Trophoblast cell (in vitro differentiated cells and primary cell): ENCODE measurements at regions not wholly inside any gene's neighbourhood (a gene's known extent, or its start where the extent isn't known, plus 50 kb on each side); places are given as distances from the start of the nearest gene placed in this dataset.

ENCODE experiments used
- DNase-seq, 2 donors: peaks; one replicate each; pipeline ENCODE4 v3.0.0-alpha.2; 2016
- H2AFZ ChIP-seq: 2 replicates; pipeline ENCODE4 v1.6.1; 2013; ENCODE audit warnings: low read length, moderate library complexity, mild to moderate bottlenecking; ENCODE audit not compliant: insufficient read depth, poor library complexity
- H2AK5ac ChIP-seq: 2 replicates; pipeline ENCODE4 v1.6.1; 2013; ENCODE audit warnings: mild to moderate bottlenecking, low read length
- H2BK120ac ChIP-seq: 2 replicates; pipeline ENCODE4 v1.6.1; 2013; ENCODE audit warnings: low read length, mild to moderate bottlenecking, moderate library complexity; ENCODE audit not compliant: insufficient read depth, poor library complexity
- H2BK12ac ChIP-seq: 2 replicates; pipeline ENCODE4 v1.6.1; 2013; ENCODE audit warnings: mild to moderate bottlenecking, low read length, moderate library complexity
- H2BK5ac ChIP-seq: 2 replicates; pipeline ENCODE4 v1.6.1; 2013; ENCODE audit warnings: low read length, low read depth, moderate library complexity, mild to moderate bottlenecking; ENCODE audit not compliant: poor library complexity
- H3K14ac ChIP-seq: 2 replicates; pipeline ENCODE4 v1.6.1; 2013; ENCODE audit warnings: mild to moderate bottlenecking, low read length
- H3K18ac ChIP-seq: 2 replicates; pipeline ENCODE4 v1.6.1; 2013; ENCODE audit warnings: mild to moderate bottlenecking, low read length
- H3K23ac ChIP-seq: 2 replicates; pipeline ENCODE4 v1.6.1; 2013; ENCODE audit warnings: low read length
- H3K27ac ChIP-seq: 2 replicates; pipeline ENCODE4 v1.5.1; 2013; ENCODE audit warnings: low read depth, mild to moderate bottlenecking, inconsistent platforms, low read length, moderate library complexity
- H3K27me3 ChIP-seq: 2 replicates; pipeline ENCODE4 v1.6.1; 2013; ENCODE audit warnings: inconsistent platforms, mild to moderate bottlenecking, low read length, moderate library complexity; ENCODE audit not compliant: insufficient read depth
- H3K36me3 ChIP-seq, 2 experiments: 1 replicate in 1 of 2; 2 replicates in 1 of 2; pipeline ENCODE4 v1.6.1; 2013; ENCODE audit warnings: low read length in 2 of 2, mild to moderate bottlenecking in 2 of 2, moderate library complexity in 1 of 2; ENCODE audit not compliant: insufficient read depth in 2 of 2, control insufficient read depth in 1 of 2
- H3K4ac ChIP-seq: 2 replicates; pipeline ENCODE4 v1.6.1; 2013; ENCODE audit warnings: low read depth, mild to moderate bottlenecking, low read length, moderate library complexity
- H3K4me1 ChIP-seq, 2 experiments: 1 replicate in 1 of 2; 2 replicates in 1 of 2; pipeline ENCODE4 v1.6.1; 2013; ENCODE audit warnings: low read length in 2 of 2, mild to moderate bottlenecking in 2 of 2, moderate library complexity in 1 of 2; ENCODE audit not compliant: insufficient read depth in 2 of 2, control insufficient read depth in 1 of 2
- H3K4me2 ChIP-seq: 2 replicates; pipeline ENCODE4 v1.6.1; 2013; ENCODE audit warnings: inconsistent platforms, mild to moderate bottlenecking, low read length, moderate library complexity
- H3K4me3 ChIP-seq: 2 replicates; pipeline ENCODE4 v1.5.1; 2013; ENCODE audit warnings: mild to moderate bottlenecking, low read depth, low read length, inconsistent platforms
- H3K79me1 ChIP-seq: one replicate; pipeline ENCODE4 v1.6.1; 2013; ENCODE audit warnings: low read length
- H3K79me2 ChIP-seq: 2 replicates; pipeline ENCODE4 v1.6.1; 2013; ENCODE audit warnings: low read length, mild to moderate bottlenecking; ENCODE audit not compliant: control insufficient read depth, insufficient read depth, poor library complexity
- H3K9ac ChIP-seq: 2 replicates; pipeline ENCODE4 v1.6.1; 2013; ENCODE audit warnings: mild to moderate bottlenecking, low read length
- H3K9me3 ChIP-seq: 2 replicates; pipeline ENCODE4 v1.6.1; 2013; ENCODE audit warnings: low read depth, mild to moderate bottlenecking, control low read depth, inconsistent platforms, low read length; ENCODE audit not compliant: insufficient read depth
- H4K12ac ChIP-seq: 2 replicates; pipeline ENCODE4 v1.6.1; 2013; ENCODE audit warnings: low read depth, mild to moderate bottlenecking, low read length, moderate library complexity
- H4K8ac ChIP-seq: 2 replicates; pipeline ENCODE4 v1.6.1; 2013; ENCODE audit warnings: low read depth, mild to moderate bottlenecking, low read length, moderate library complexity
- H4K91ac ChIP-seq: one replicate; pipeline ENCODE4 v1.6.1; 2013; ENCODE audit warnings: low read depth, mild to moderate bottlenecking, low read length, moderate library complexity
- WGBS: extraction: QIAGEN DNeasy Blood & Tissue Kit; methylation state at CpG from one replicate; pipeline ENCODE4 v1.1.7; 2013; ENCODE audit warnings: missing lambda C conversion rate; ENCODE audit not compliant: insufficient read length, insufficient coverage; ENCODE audit errors: extremely low coverage; 5-methylcytosine and 5-hydroxymethylcytosine counted together

GRCh38 chr2:123916531-123916930 lies 108.6 kb upstream of the CNTNAP5 start:
- Histone ChIP-seq H3K9ac (no peak overlapping the region), H2BK120ac (no peak overlapping the region), H3K79me2 (no peaks in the 10 kb centered on the region), H3K79me1 (no peaks in the 10 kb centered on the region), H2AK5ac (no peak overlapping the region), H2AFZ (no peak overlapping the region), H3K4me3 (no peak overlapping the region), H2BK5ac (no peak overlapping the region), H3K18ac (no peak overlapping the region), H4K12ac (no peak overlapping the region), H3K36me3 (no peaks in the 10 kb centered on the region), H3K4me2 (no peak overlapping the region), H3K14ac (no peak overlapping the region), H4K8ac (no peak overlapping the region), H3K4me1 (no peaks in the 10 kb centered on the region), H3K27me3 (no peaks in the 10 kb centered on the region), H3K4ac (no peak overlapping the region), H3K9me3 (no peaks in the 10 kb centered on the region), H4K91ac (no peak overlapping the region), H3K23ac (no peak overlapping the region), H3K27ac (no peak overlapping the region), H2BK12ac (no peak overlapping the region)
- no CpG with 5 or more reads among the region's 1 CpG for WGBS
- no peak for DNase-seq

GRCh38 chr2:123917241-123917640 lies 107.8 kb upstream of the CNTNAP5 start:
- H3K4me1 ChIP-seq: no peaks in the 10 kb centered on the region
- no peaks in the 10 kb centered on the region for H3K79me2 ChIP-seq
- H3K18ac ChIP-seq: no peak overlapping the region
- H3K27me3 ChIP-seq: no peaks in the 10 kb centered on the region
- H2BK12ac ChIP-seq: no peak overlapping the region
- no peak overlapping the region for H3K27ac ChIP-seq
- no peak overlapping the region for H3K9ac ChIP-seq
- no peak overlapping the region for H3K4me2 ChIP-seq
- DNase-seq: no peak
- no peaks in the 10 kb centered on the region for H3K36me3 ChIP-seq
- no peak overlapping the region for H3K4me3 ChIP-seq
- no peaks in the 10 kb centered on the region for H3K9me3 ChIP-seq
- H2BK120ac ChIP-seq: no peak overlapping the region
- no peak overlapping the region for H2BK5ac ChIP-seq
- no peak overlapping the region for H3K4ac ChIP-seq
- H4K12ac ChIP-seq: no peak overlapping the region
- 100% methylated on average over 1 of the region's 2 CpGs for WGBS
- no peak overlapping the region for H4K91ac ChIP-seq
- no peak overlapping the region for H4K8ac ChIP-seq
- H3K23ac ChIP-seq: no peak overlapping the region
- no peak overlapping the region for H2AK5ac ChIP-seq
- no peak overlapping the region for H2AFZ ChIP-seq
- H3K14ac ChIP-seq: no peak overlapping the region
- no peaks in the 10 kb centered on the region for H3K79me1 ChIP-seq

GRCh38 chr2:123928358-123928757 lies 96.7 kb upstream of the CNTNAP5 start:
- H2AFZ ChIP-seq: no peak overlapping the region
- H2BK5ac ChIP-seq: no peak overlapping the region
- no peak overlapping the region for H3K14ac ChIP-seq
- peaks cover 1% of the 10 kb centered on the region for H3K9me3 ChIP-seq
- H2AK5ac ChIP-seq: no peak overlapping the region
- no peaks in the 10 kb centered on the region for H3K36me3 ChIP-seq
- no peak overlapping the region for H3K4ac ChIP-seq
- no peak overlapping the region for H3K9ac ChIP-seq
- H4K12ac ChIP-seq: no peak overlapping the region
- 100% methylated on average over 1 of the region's 2 CpGs for WGBS
- H4K8ac ChIP-seq: no peak overlapping the region
- no peak overlapping the region for H3K23ac ChIP-seq
- H2BK120ac ChIP-seq: no peak overlapping the region
- DNase-seq: no peak
- H3K18ac ChIP-seq: no peak overlapping the region
- no peak overlapping the region for H2BK12ac ChIP-seq
- H3K79me1 ChIP-seq: no peaks in the 10 kb centered on the region
- H3K4me2 ChIP-seq: no peak overlapping the region
- no peak overlapping the region for H3K27ac ChIP-seq
- H3K27me3 ChIP-seq: no peaks in the 10 kb centered on the region
- H4K91ac ChIP-seq: no peak overlapping the region
- H3K4me3 ChIP-seq: no peak overlapping the region
- H3K4me1 ChIP-seq: no peaks in the 10 kb centered on the region
- no peaks in the 10 kb centered on the region for H3K79me2 ChIP-seq

GRCh38 chr2:123935405-123935804 lies 89.7 kb upstream of the CNTNAP5 start:
- no peak overlapping the region for H4K8ac ChIP-seq
- no peak for DNase-seq
- no peaks in the 10 kb centered on the region for H3K36me3 ChIP-seq
- no peak overlapping the region for H3K23ac ChIP-seq
- no peak overlapping the region for H4K91ac ChIP-seq
- no peaks in the 10 kb centered on the region for H3K79me2 ChIP-seq
- no peak overlapping the region for H2BK12ac ChIP-seq
- H3K27ac ChIP-seq: no peak overlapping the region
- H2AK5ac ChIP-seq: no peak overlapping the region
- no peaks in the 10 kb centered on the region for H3K4me1 ChIP-seq
- H3K27me3 ChIP-seq: no peaks in the 10 kb centered on the region
- H3K14ac ChIP-seq: no peak overlapping the region
- no peaks in the 10 kb centered on the region for H3K9me3 ChIP-seq
- H3K4me3 ChIP-seq: no peak overlapping the region
- no peak overlapping the region for H3K9ac ChIP-seq
- no peak overlapping the region for H2AFZ ChIP-seq
- H2BK120ac ChIP-seq: no peak overlapping the region
- H3K79me1 ChIP-seq: no peaks in the 10 kb centered on the region
- H3K18ac ChIP-seq: no peak overlapping the region
- H2BK5ac ChIP-seq: no peak overlapping the region
- H3K4me2 ChIP-seq: no peak overlapping the region
- no peak overlapping the region for H3K4ac ChIP-seq
- WGBS: no CpG with 5 or more reads among the region's 4 CpGs
- no peak overlapping the region for H4K12ac ChIP-seq
